HG03460 (cell line): ENCODE measurements at regions not wholly inside any gene's neighbourhood (a gene's known extent, or its start where the extent isn't known, plus 50 kb on each side); places are given as distances from the start of the nearest gene placed in this dataset.
A peak's percentile ranks its signal among the peaks of the same experiment; 100 is the strongest.
"Not testable (repeated sequence)": the region's sequence is repeated elsewhere in the genome, so short reads cannot be mapped to it uniquely, and the experiment has no call there.

ENCODE experiments used
- ATAC-seq: cut with Tn5 transposase; IDR thresholded peaks from one replicate; pipeline ENCODE4 v1.9.1; 2021; ENCODE audit not compliant: unreplicated experiment

DNA sequence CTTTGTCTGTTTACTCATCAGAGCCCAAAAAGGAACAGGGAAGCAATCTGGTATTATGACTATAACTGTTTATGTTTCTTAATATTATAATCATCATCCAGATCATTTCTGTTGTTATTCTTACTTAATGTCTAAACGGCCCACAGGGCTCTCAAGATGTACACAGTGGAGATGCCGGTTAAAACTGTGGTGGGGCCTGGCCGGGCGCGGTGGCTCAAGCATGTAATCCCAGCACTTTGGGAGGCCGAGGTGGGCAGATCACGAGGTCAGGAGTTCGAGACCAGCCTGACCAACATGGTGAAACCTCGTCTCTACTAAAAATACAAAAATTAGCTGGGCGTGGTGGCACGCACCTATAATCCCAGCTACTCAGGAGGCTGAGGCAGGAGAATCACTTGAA lies 381.2 kb upstream of the CAMK1G start:
- not testable (repeated sequence) for ATAC-seq

DNA sequence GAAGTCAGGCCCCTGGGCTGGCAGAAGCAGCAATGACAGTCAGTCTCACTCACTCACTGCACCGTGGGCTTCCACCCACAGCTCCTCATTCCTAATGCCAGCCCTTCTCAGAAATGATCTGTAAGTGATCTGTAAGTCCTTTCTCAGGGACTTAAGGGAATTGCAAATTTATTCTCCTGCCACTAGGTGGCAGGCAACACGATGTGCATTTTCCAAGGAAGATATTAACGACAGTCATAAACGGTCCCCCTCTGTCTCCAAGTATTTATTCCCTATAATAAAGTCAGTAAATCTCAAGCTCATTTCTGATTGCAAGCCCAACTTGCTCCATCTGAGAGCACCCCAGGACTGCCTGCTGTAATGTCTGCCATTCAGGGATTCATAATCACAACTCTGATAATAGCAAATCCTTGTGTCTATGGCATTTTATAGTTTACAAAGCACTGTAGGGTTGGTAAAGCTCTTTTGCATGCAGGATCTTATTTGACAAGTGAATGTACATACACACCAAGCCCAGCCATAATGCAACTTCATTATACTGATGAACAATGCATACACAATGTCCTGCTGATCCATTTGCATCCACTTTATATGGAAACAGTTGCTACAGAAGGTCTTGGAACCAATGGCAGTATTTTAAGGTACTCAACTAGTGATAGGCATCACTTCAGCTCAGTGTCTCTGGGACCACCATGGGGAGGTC lies 380.5 kb upstream of the CAMK1G start:
- no peak for ATAC-seq

DNA sequence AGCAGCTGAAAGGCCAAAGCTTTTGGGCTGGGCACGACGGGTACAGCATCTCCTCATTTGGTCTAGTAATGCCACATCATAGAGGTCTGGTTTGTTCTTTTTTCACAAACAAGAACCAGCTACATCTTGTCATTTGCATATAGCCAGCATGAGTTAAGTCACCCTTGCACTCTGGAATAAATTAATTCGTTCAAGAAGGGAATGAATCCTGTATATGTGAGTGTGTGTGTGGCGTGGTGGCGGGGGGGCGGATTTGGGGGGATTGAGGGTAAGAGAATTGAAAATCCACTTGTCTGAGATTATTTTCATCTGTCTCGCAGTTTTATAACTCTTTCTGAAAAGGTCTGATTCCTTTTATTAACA lies 380.0 kb upstream of the CAMK1G start:
- ATAC-seq = no peak

DNA sequence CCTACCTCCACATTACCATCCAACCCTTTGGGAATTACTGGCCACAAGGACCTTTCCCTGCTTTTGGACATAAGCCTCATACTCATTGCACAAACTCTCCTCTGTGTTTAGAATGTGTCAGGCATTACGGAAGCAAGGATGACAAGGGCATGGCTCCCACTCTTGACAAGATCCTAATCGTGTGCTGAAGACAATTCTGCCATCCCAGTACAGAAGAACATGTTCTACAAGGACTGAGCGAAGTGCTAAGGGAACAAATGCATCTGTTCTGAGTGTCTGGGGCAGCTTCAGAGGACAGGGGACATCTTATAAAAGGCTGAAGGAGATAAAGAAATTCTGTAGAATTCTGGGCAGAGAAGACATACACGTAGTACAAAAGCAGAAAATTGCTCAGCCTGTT lies 378.5 kb upstream of the CAMK1G start:
- no peak for ATAC-seq

DNA sequence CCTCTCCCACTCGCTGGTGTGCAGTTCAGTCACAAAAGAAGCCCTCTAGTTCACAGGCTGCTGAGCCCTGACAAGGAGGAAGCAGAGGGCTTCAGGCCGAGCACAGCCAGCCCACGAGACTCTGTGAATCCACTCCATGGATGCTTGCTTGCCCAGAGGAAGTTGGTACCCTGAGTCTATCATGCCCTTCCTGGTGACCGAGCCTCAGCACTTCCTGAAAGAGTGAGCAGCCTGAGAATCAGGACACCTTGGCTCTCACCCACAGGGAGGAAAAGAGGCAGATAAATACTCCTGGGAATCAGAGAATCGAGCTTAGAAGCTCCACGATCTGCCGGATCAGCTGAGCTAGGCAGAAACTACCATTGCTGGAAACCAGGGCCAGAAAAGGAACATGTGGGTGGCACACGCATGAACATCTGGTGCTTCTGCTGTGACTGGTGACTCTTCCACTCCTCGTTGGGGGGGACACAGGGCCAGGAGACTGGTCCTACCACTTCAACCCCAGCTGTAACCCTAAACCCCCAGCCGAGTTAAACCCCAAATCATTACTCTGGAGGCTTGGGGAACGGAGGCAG lies 376.3 kb upstream of the CAMK1G start:
- ATAC-seq = no peak

DNA sequence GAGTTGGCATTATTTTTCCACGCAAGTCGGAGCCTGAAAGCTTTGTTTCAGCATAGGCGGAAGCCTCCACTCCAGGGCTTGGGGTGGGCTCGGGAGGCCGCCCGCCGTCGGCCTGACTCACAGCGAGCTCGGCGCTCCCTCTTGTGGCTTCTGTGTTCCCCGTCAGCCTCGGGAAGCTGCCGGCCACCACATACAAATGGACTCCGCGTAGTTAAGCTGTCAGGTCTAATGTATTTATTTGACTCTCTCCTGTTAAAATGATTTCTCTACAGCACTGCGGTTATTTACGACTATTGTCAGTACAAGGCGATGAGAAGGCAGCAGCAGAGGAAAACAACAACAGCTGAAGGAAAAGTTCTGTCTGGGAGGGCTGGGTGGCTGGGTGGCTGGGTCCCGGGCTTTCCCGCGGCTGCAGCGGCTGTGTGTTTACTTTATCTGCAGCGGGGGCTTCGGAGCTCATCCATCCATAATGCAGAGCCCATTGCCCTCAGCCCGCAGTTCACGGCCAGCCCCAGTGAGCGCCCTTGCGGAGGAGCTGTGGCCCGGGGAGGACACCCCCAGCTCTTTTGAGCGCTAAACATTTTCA lies 375.7 kb upstream of the CAMK1G start:
- ATAC-seq = peak; percentile 72

DNA sequence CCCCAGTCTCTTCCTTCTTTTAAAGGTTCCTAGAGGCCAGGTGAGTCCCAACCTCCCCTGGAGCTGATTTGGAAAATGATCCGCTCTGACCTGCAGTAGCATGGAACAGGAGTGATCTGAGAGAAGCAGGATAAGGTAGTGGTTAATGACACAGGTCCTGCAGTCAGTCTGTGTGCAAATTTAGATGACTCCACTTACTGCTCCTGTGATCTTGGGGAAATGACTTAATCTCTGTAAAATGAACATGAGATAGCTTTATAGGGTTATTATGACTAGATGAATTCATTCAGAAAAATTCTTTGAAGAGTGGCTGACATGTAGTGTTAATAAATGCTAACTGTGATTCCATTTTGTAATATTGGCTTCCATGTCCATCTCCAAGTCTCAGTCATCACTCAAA lies 374.9 kb upstream of the CAMK1G start:
- no peak for ATAC-seq

DNA sequence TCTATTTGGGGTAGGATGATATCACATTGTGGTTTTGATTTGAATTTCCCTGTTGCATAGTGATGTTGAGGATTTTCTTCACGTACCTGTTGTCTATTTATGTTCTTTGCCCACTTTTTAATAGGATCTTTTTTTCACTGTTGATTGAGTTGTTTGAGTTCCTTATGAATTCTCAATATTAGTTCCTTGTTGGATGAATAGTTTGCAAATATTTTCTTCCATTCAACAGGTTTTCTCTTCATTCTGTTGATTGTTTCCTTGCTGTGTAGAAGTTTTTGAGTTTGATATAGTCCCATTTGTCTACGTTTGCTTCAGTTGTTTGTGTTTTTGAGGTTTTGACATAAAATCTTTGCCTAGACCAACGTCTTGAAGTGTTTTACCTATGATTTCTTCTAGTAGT lies 369.5 kb upstream of the CAMK1G start:
- ATAC-seq = no peak

DNA sequence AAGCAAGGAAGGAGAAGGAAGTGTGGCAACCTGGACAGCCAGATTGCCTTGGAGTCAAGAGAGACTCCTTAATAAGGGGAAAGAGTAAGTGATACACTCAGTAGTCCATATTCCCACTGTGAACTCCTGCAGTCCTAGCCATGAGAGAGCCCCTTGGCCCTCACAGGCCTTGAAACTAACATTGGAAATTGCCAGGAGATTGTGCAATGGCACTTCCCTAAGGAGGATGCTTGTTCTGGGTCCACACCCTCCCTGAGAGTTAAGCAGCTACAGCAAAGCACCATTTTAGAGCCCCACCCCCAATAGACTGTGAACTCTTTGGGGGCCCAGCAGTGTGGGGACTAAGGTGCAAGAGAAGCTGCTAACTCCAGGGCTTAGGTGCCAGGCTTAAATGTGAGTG lies 367.7 kb upstream of the CAMK1G start:
- ATAC-seq = no peak

DNA sequence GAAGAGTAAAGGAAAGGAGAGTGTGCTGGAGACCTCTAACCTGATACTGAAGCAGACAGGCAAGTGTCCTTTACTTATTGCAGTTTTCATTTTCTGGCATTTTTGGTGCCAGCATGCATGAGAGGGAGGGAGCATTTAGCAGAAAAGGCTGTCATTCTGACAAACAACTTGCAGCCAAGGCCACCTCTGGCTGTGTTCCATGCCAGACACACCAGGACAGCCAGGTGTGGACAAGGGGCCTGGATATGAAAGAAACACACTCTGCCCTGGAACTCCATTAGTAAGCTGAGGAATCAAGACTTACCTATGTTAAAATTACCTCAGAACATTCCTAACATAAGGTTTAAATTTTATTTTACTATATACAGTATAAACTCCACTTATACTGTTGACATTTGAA lies 365.4 kb upstream of the CAMK1G start:
- ATAC-seq = no peak

DNA sequence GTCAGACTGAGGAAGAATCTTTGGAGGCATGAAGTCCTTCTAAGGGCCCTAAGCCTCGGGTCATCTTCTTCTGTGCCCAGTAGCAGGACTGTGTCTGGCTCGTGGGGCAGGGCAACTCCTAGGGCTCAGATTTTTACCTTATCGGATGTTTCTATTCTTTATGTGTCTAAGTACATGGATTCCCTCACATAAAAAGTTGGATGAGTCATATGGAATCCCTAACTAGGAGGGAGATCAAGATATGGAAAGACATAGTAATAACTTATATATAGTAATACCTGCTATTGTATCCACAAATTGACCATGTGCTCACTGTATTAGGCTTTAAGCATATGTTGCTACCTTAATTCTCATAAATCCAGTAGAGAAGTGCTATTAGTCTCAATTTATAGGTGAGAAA lies 364.5 kb upstream of the CAMK1G start:
- no peak for ATAC-seq

DNA sequence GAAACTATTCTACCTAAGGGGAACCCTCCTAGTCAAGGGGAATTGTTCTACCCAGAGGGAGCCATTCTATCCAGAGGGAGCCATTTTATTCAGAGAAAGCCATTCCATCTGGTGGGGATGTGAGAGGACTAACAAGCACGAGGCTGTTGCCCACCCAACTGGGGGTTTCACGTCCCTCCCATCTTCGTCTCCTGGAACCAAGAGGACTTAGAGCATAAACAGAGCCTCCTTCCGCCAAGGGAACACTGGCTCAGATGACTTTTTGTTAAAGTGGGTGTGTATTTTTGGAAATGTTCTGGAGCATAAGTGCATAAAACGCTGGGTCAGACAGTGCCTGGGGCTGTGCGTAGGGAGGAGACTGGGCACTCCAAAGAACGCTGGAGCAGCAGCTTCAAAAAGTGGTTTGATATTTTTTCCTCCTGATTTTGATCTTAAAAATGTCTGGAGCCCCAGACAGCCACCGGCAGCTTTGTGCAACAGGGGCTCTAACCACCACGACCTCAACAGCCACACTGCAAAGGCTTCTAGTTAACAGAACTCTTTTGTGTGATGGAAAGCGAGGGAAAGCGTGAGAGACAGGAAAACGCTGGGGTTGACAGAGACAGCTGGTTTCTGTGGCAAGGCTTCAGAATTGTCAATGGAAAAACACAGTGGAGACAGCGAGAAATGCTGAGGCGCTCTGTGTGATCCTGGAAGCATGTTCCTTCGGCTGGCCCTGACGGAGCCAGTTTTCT lies 363.6 kb upstream of the CAMK1G start:
- ATAC-seq = no peak

DNA sequence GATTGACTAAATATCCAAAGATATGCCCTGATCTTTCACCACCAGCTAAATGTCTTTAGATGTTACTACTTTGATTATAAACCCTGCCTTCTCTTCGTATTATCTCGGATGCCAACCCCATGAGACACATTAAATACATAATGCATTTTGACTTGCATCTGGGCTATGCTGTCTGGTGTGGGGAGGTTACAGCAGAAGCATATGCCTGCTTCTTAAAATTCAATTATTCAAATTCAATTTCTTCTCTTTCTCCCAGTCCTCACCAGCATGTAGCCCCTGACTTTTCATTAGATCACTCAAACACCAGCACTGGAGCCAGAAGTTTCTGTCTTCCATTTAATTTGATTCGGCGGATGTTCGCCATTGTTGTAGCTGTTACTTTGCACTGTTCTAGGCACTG lies 360.7 kb upstream of the CAMK1G start:
- ATAC-seq = no peak

DNA sequence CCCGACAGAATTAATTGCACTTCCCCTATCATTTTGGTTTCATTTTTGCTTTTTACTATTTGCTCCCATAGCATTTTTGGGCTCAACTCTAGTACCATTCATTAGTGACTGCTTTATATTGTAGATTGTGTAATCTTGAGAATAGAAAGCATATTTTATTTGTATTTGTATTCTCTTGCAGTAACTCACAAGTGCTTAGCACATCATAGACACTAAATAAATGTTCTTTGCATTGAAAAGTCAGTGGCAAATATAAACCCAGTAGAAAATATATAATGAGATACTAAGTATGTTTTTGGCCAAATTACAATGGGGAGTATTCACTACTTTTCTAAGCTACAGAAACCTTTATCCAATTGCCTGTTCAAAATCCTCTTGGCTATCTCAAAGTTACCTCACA lies 359.7 kb upstream of the CAMK1G start:
- no peak for ATAC-seq

DNA sequence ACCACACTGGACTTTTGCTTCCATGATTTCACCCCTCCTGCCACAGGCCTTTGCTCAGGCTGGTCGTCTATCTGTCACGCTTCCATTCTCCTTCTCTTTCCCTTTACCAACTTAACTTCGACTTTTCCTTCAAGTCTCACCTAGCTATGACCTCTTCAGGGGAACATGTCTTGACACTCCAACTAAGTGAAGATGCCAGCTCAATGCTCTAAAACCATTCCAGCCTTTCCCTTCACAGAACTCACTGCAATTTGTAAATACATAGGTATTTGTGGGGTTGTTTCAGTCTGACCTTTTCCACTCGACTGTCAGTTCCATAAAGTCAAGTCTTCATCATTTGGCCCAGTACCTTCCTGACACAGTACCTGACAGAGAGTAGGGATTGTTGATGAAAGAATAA lies 358.6 kb upstream of the CAMK1G start:
- ATAC-seq = no peak

DNA sequence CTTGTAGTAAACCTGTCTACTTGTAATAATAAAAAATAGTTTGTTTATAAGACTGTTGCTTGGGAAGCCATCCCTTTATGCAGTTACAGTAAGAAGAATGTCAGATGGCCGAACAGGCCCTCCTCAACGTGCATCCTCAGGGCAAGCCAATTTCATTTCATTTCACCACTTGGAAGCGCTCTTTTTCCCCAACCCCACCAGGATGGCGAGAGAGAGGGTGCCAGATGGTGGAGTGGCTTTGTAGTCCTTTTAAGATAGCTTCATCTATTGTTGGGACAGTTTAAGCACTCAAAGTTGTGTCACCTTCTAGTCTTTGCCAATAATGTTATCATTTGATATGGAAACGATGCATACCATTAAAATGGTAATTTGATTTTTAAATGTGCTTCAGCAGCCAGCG lies 356.3 kb upstream of the CAMK1G start:
- ATAC-seq = no peak

DNA sequence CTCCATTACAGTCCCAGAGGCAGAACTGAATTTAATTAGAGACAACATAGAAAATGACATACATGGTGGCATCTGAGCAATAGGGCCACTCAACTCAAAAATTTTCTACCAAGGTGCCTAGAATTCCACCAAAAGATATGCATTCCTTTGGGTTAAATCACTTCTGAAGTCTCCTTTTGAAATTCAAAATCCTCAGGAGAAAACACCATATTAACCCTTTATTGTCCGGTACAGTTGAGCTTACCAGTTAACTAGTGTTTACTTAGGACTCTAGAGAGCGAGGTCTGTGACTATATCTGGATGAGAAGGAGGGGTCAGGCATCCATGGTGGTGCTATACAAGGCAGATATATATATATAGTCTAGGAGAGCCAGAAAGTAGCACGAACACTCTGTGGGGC lies 355.6 kb upstream of the CAMK1G start:
- ATAC-seq = no peak

DNA sequence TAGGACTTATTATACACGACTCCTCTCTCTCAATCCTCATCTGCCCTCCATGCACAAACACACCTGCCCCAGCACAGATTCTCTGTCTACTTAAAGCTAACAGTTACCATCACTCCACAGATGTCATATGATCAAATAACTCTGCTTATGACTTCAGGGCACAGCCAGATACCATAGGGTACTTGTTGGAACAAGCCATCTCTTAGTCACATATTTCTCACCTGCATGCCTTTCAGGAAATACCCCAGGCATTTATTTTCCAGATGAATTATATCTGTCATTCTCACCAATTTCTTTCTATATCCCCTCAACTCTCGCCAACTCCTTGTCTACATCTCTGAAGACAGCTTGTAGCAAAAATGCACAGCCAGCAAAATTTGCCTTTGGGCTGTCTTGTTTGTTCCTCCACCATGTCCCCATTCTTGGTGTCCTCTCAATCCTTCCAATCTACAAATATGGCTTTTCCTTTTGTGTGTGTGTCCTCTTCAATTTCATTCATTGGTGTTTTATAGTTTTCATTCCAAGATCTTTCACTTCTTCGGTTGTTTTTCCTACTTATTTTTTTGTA lies 353.9 kb upstream of the CAMK1G start:
- no peak for ATAC-seq

DNA sequence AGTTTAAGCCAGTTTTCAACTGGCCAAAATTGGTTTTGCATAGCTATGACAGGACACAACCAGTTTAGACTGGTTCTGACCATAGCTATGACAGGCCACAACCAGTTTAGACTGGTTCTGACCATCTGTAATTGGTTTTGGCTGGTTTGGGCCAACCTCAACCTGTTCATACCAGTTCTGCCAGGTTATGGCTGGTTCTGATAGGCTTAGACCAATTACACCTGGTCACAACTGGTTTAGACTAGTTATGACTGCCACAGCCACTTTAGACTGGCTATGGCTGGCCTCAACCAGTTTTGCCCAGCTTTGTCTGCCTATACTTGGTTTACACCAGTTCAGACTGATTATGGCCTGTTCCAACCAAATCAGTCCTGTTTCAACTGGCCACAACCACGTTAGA lies 353.2 kb upstream of the CAMK1G start:
- ATAC-seq = no peak

DNA sequence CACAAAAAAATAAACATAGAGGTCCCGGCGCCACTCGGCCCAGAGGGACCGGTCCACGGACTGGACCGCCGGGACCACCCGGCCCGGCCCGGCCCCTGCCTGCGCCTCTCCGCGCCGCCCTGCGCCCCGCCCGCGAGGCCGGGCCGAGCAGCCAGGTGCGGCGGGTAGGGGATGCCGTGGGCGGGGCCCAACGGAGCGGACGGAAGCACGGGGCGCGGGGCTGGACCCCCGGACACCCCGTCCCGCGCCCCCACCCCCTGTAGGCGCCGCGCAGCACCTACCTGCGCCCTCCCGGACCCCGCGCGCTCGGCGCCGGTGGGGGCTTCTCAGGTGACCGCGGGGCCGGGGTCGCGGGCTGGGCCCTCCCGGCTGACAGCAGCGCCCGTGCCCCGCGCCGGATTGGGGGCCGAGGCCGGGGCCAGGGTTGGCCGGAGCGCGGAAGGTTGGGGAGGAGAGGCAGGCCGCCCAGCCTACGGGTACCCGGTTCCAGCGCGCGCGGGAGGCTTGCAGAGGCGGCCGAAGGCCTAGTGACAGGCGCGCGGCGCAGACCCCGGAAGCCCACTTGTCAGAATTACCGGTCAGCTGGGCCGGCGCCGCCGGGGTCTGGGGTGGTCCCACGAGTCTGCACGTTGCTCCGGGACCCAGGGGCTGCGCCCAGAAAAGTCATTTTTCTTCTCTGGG lies 351.9 kb upstream of the CAMK1G start:
- no peak for ATAC-seq

DNA sequence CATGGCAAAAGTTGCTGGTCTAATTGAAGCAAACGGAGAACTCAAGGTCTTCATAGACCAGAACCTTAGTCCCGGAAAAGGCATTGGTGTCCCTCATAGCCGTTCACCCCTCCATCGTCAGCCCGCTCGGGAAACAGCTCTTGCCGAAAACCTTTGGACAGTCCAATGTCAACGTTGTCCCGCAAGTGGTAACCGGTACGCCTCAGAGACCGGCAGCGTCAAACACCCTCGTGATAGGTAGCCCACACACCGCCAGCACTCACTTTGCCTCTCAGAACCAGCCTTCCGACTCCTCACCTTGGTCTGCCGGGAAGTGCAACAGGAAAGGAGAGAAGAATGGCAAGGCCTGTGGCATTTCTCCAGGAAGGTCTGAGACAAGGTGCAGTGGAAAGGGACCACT lies 351.3 kb upstream of the CAMK1G start:
- ATAC-seq = no peak
